AG09319 (cell line): ENCODE measurements at regions not wholly inside any gene's neighbourhood (a gene's known extent, or its start where the extent isn't known, plus 50 kb on each side); places are given as distances from the start of the nearest gene placed in this dataset.

ENCODE experiments used
- DNase-seq: peaks from one replicate; pipeline ENCODE4 v3.0.0-alpha.2; 2010; ENCODE audit warnings: low read depth; ENCODE audit errors: extremely low read depth
- TF ChIP-seq, protein P1 (sequence below): IDR thresholded peaks from 2 replicates; pipeline ENCODE4 v1.5.1; 2011; ENCODE audit warnings: low read depth, mild to moderate bottlenecking, inconsistent platforms, low read length, moderate library complexity

DNA sequence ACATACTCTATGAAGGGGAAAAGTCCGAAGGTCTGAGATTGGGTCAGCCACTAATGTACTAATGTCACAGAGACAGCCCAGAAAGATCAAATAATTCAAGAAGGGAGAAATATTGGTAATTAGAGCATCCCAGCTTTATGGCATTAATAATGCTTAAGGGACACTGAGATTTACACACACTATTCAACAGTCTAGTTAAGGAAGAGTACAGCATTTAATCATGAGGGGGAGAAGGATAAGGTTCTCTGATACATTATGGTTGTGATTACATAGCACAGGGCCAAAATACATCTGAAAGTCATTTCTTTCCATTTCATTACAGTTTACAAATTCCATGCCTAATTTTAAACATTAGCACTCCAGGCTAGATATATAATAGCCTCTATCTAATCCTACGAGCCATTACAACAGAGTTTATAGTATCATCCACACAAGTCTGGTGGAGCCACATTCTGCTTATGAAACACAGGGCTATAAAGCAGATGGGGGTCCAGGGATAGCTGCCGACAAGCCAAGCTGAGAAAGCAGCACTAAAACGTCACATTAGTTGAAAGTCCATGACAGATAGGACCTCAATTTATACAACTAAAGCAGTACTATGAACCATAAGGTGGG is 108.0 kb upstream of the GRIA3 start:
- TF ChIP-seq, protein P1, sequence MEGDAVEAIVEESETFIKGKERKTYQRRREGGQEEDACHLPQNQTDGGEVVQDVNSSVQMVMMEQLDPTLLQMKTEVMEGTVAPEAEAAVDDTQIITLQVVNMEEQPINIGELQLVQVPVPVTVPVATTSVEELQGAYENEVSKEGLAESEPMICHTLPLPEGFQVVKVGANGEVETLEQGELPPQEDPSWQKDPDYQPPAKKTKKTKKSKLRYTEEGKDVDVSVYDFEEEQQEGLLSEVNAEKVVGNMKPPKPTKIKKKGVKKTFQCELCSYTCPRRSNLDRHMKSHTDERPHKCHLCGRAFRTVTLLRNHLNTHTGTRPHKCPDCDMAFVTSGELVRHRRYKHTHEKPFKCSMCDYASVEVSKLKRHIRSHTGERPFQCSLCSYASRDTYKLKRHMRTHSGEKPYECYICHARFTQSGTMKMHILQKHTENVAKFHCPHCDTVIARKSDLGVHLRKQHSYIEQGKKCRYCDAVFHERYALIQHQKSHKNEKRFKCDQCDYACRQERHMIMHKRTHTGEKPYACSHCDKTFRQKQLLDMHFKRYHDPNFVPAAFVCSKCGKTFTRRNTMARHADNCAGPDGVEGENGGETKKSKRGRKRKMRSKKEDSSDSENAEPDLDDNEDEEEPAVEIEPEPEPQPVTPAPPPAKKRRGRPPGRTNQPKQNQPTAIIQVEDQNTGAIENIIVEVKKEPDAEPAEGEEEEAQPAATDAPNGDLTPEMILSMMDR, result no peak
- no peak for DNase-seq

DNA sequence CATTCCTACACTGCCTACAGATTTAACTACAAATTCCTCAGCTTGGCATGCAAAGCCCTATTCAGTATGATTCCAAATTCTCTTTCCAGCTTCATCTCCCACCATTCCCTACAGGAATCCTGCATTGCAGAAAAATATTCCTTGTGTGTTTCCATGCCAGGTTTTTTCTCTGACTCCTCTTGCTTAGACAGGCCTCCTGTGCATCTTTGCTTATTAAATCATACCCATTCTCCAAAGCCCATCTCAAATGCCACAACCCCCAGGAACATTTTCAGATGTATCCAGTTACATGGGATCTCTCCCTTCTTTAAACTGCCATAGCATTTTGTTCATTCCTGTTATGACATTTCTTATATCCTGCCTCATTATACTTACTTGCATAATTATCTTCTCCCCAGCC is 106.4 kb upstream of the GRIA3 start:
- TF ChIP-seq, protein P1, result no peak
- DNase-seq, result no peak

DNA sequence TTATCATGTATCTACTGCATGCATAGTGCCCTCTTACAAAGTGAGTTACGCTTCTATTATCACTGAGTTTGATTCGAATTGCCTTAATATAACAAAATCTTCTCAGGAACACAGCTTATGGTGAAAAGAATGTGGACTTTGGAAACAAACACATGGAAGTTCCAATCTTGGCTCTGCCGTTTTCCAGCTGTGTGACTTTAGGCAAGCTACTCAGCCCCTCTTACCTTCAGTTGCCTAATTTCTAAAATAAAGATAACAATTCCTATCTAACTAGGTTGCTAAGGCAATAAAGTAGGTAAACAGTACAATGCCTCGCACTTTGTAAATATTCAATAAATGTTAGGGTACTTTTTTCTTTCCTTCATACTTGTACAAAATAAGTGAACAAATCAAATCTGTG is 104.0 kb upstream of the GRIA3 start:
- TF ChIP-seq, protein P1, result no peak
- no peak for DNase-seq

DNA sequence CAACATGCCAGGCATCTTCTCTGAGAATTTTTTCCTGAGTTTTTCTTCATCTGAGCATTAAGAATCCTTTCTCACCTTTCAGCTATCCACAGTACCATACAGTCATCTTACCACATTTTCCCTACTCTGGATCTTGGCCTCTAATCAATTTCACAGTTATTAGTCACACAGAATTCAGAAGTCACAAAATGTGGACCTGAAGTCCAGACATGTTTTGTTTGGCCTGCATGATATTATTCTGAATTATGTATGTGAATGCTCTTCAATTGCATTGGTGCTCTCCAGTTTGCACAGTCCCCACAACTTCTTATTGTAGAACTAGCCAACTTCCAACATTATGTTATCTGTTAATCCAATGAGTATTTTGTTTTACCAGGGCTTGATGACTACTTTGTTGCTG is 102.3 kb upstream of the GRIA3 start:
- DNase-seq, result no peak
- TF ChIP-seq, protein P1, result no peak

DNA sequence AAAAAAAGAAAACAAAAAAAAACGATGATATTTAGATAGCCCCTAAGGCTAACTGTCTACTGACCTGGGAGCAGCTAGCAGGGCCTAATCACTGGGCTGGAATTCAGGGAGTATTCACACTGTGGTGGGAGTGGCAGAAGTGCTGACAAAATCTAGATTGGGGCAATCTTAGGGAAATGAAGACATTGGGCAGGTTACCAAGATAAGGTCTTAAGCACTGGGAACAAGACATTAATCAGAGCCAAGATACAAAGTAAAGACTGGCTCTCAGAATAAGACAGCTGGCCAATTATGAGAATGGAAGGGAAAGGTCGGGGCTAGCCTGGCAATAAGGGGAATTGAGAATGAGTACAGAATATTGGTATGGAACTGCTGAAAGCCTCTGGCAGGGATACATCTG is 100.2 kb upstream of the GRIA3 start:
- TF ChIP-seq, protein P1, result no peak
- peak; percentile 28 for DNase-seq

DNA sequence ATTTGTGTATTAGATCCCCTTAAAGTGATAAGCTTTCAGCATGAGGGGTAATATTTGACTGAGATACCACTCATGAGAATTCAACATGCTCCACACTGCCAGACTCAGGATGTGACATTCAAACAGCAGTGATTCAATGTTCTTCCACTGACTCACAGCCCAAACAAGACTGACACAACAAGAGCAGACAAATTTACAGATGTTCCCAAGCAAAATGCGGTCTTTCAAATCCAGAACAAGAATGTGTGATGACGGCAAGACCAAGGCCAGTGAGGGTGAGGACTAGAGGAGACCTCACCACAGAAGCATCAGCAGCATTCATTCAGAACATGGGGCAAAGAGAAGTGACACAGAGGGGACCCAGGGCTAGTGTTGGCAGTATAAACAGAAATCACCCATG is 99.3 kb upstream of the GRIA3 start:
- no peak for DNase-seq
- TF ChIP-seq, protein P1, result no peak

DNA sequence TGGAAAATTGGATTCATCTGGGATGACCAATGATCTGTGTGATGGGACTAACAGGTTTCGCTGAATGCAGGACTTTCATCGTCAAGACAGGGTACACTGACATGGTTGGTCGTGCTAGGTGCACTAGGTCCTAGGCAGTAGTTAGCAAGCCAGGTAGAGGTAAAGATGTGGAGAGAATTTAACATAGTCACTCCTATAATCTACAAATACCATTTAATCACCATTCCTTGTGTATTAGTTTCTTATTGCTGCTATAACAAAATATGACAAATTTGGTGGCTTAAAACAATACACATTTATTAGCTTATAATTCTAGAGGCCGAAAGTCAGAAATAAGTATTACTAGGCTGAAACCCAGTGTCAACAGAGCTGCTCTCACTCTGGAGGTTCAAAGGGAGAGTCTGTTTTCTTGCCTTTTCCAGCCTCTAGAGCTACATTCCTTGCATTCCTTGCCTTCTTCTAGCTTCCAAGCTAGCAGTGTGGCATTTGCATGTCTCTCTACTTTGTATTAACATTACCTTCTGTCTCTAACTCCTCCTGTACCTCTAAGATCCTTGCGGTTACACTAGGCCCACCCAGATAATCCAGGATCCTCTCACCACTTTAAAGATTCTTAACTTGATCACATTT is 98.7 kb upstream of the GRIA3 start:
- DNase-seq, result no peak

More for the DNA sequence above, 98.7 kb upstream of the GRIA3 start:
- TF ChIP-seq, protein P1, result no peak
